Frontal cortex (tissue), 3 donors: ENCODE measurements at regions not wholly inside any gene's neighbourhood (a gene's known extent, or its start where the extent isn't known, plus 50 kb on each side); places are given as distances from the start of the nearest gene placed in this dataset.
"Not testable (repeated sequence)": the region's sequence is repeated elsewhere in the genome, so short reads cannot be mapped to it uniquely, and the experiment has no call there.

Experiments used
- DNase-seq, 2 donors: peaks; one replicate each; pipeline ENCODE4 v3.0.0; 2012; ENCODE audit warnings: low spot score in 2 of 2
- FAIRE-seq: peaks from 2 replicates; lab custom pipeline; 2012; peaks lifted over from hg19 to GRCh38; lab: Jason Lieb, UNC
- donor health status: control.
- donor health status: control.
- donor health status: control.

DNA sequence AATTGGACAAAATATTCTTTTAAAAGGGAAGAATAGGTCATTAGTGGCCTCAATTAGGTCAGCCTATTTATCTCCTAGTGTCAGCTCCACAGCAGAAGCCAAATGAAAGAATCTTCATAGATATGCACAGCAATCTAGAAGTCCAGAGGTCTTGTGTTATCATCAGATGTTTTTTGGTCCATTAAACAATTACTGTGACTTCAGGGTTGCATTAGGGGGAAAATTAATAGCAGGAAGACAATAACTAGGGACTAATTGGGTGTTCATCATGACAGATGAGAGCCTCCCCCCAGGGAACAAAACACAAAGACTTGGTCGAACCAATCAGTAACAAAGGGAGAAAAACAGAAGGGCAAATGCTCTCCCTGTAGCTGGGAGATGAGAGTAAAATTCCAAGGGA, 264.7 kb downstream of the PTH2R start:
- DNase-seq (no peak), FAIRE-seq (no peak)

DNA sequence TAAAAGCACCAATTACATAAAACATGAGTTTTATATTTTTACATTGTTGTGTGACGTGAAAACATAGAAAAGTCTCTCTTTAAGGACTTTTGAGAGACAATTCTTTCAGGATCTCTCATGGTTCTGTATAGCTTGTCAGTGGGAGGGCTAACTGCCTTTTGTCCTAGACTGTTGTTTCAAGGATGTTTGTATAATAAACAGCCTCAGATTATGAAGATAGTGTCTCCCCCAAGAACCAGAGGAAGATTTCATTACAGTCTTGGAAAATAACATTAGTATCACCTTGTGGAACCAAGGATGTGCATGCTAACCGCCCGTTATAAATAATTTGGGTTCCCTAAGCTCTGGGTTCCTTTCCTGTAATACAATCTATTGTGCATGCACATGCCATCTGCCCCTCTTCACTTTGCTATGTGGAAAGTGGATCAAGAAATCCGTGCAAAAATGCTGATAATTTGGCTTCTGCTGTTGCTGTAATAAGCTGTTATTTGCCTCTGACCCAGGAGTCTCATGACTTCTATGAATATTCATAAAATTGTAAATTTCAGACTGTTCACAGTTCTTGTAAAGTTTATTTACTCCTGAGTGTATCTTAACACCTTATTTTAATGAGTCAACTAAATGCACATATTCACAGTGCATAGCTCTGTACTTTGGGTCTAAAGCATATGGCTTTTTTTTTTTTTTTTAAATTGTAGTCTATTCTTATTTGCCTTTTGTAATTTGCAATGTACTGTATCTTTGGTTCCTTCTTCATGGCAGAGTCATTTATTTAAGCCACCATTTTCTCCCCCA, 265.5 kb downstream of the PTH2R start:
- no peak for FAIRE-seq
- DNase-seq: no peak

DNA sequence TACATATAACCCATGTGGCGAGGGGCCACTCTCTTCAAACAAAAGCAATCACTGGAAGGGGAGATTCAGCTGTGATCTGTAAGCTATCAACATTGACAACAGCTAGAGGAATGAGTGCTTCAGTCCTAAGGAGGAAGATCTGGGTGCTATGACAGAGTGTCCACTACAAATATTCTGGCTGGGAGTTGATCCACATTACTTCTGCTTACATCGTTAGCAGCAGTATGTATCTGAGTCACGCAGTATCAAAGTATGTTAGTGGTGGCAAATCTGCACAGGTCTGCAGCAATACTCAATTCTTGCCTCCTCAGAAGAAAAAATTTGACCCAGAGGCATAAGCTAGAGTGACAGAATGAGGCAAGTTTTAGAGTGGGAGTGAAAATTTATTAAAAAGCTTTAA, 267.0 kb downstream of the PTH2R start:
- FAIRE-seq (no peak), DNase-seq (no peak)

DNA sequence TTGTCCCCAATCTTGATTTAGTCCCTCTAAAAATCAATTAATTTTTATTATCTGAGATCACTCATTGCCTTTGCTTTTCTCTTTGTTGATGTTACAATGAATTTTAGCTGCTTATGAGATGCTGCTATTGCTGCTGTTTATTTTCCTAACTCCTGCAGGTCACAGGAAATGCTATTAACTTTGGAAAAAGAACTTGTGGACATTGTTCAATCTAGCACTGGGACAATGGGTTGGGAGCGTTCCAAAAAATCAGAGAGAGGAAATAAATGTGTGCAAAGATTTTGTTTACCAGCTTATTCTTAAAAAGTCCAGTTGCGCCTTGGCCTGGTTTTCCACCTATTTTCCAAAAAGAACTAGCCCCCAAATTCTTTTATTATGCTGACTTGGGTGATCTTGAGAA, 268.3 kb downstream of the PTH2R start:
- DNase-seq: no peak
- FAIRE-seq: no peak

DNA sequence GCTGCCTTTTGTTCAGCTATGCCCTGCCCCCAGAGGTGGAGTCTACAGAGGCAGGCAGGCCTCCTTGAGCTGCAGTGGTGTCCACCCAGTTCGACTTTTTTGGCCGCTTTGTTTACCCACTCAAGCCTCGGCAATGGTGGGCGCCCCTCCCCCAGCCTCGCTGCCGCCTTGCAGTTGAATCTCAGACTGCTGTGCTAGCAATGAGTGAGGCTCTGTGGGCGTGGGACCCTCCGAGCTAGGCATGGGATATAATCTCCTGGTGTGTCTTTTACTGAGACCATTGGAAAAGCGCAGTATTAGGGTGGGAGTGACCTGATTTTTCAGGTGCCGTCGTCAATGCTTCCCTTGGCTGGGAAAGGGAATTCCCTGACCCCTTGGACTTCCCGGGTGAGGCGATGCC, 279.3 kb downstream of the PTH2R start:
- not testable (repeated sequence) for FAIRE-seq

DNA sequence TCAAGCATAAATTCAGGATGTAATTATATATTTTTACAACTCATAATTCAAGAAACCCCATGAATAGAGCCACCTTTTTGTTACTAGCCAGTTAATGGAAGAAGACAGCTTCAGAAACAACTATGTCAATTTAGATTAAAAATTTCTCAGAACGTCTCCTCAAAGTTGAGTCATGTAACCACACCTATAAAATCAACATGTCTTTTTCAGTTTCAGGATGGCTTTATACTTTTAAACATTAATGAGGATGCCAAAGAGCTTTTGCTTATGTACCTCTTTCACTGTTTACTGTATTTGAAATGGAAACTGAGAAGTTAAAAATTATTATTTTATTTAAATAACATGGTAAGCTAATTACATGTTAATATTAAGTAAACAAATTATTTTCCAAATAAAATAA, 280.1 kb downstream of the PTH2R start:
- DNase-seq (no peak), FAIRE-seq (peak; percentile 58)

More for the DNA sequence above, 279.3 kb downstream of the PTH2R start:
- DNase-seq: not testable (repeated sequence)

DNA sequence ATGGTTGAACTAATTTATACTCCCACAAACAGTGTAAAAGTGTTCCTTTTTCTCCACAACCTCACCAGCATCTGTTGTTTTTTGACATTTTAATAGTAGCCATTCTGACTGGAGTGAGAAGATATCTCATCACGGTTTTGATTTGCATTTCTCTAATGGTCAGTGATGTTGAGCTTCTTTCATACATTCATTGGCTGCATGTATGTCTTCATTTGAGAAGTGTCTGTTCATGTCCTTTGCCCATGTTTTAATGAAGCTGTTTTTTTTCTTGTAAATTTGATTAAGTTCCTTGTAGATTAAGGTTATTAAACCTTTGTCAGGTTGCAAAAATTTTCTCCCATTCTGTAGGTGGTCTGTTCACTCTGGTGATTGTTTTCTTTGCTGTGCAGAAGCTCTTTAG, 281.1 kb downstream of the PTH2R start:
- FAIRE-seq, DNase-seq: not testable (repeated sequence)

DNA sequence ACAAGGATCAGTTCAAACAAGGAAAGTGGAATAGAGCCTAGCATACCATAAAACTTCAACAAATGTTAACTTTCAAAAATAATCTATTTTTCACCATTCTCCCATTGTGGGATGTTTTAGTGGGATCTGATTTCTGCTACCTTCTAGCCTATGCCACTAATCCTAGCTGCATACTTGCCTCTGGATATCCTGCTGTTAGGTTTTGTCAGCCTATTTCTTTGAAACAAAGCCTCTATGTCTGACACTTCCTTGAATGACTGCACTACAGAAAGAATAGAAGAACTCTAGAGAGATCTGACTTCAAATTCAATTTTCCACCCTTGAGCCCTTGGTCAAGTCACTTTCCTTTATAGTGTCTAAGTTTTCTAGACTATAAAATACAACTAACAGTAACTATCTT, 291.5 kb downstream of the PTH2R start:
- DNase-seq (no peak), FAIRE-seq (no peak)

DNA sequence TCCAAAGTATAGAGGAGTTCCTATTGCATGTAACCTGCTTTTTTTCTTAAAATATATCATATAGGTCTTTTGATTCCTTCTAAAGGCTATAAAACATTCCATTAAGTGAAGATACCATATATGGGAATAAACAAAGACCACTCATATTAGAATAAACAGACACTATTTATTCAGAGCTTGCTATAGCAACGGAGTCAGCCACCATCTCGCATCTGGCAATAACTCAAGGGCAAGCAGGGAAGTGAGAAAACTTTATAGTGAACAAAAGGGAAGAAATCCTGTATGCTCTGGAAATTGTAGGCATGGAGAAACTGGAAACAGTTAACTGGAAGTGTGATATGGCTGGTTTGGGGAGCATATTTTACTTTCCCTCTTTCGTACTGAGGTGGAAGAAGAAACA, 301.9 kb downstream of the PTH2R start:
- DNase-seq (no peak), FAIRE-seq (no peak)

DNA sequence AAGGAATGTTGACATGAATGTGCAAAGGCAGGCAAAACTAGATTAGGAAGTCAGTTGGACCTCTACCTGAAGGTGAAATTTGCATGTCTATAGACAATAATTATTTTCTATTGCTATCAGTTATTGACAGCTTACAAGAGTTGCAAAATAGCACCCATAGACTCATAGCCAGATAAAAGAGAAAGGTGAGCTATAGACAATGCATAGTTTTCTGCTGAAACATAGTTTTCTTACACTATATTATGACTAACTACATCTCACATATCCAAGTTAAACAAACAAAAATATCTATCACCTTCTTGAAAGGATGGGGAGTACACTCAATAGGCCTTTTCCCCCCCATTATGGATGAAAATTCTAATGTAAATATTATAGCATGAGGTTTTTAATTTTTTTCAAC, 305.0 kb downstream of the PTH2R start:
- no peak for DNase-seq
- FAIRE-seq: no peak

DNA sequence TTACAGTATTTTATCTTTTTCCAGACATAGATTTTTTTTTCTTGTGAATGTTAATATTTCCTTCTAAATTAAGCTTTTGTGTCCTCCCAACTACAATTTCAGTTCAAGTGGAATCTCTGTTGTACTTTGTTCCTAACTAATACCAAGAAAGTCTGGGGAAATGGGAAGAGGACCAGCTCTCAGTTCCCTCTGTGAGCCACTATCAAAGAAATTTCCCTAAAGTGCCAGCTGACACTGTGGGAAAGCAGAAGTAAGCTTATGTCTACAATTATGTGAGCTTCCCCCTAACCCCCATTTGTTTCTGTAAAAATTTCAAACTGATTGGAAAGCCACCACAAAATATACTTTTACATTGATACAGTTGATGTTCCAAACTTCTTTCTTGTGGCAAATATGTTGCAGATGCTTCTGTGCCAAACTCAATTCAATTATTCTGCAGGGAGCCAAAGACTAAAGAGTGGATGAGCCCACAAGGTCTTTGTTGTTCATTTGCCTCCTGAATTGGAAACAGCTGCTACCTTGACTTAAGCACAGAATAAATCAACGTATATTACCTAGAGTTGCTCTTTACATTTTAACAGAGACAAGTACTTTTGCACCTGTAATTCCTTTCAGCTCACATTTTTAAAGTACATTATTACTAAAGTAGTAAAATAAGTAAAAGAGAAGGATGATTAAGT, 306.6 kb downstream of the PTH2R start:
- FAIRE-seq: no peak
- no peak for DNase-seq

DNA sequence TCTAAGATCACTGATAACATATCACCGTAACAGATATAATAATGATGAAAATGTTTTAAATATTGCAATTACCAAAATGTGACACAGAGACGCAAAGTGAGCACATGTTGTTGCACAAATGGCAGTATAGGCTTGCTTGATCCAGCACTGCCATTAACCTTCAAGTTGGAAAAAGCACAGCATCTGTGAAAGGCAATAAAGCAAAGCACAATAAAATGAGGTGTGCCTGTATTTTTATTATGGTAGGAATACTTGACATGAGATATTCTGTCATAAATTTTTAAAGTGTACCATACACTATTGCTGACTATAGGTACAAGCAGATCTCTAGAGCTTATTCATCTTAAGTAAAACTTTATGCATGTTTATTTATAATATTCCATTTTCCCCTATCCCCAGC, 312.2 kb downstream of the PTH2R start:
- DNase-seq (no peak), FAIRE-seq (no peak)

DNA sequence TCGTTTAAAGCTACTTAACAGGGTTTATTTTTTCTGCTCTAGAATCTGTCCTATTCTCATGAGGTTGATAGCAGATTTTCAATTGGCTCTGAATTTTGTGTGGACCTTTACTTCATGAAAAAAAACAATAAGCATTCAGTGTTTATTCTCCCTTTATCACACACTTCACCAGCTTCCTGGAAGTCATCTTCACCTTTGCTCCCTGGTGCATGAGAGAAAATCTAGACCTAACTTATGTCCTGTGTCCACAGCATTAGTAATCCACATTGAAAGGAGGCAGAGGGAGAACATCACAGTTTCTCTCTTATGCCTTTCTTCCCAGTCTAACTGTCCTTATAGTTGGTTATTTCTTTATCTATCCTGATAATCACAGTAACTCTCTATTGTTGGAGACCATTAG, 316.1 kb downstream of the PTH2R start:
- no peak for DNase-seq
- no peak for FAIRE-seq

DNA sequence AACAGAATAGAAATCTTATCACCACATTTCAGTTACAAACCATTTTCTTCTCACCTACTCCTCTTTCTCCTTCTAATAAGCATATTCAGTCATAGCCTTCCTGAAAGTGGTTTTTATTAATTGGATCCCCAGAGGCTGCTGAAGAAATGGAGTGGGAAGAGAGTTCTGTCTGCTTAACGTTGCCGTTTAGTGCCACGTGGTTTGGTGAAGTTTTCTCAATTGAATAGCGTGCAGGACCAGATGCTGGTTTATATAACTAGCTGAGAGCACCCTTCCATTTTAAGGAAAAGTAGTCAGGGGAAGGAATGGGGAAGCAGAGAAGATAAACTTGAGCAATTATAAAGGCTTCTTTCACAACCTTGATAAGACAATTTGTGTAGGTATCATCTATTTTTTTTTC, 318.7 kb downstream of the PTH2R start:
- FAIRE-seq (no peak), DNase-seq (no peak)

DNA sequence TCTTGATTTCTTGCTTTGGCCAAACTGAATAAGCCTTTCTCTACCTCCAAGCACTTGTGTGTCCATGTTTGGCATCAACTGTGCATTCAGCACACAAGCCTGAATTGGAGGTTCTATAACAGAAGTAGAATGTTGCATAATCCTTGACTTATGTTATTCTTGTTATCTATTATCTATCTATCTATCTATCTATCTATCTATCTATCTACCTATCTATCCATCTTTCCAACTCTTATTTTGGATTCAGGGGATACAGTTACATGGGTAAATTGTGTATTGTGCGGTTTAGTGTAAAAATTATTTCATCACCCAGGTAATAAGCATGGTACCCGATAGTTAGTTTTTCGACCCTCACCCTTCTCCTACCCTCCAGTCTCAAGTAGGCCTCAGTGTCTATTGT, 319.6 kb downstream of the PTH2R start:
- DNase-seq: no peak

DNA sequence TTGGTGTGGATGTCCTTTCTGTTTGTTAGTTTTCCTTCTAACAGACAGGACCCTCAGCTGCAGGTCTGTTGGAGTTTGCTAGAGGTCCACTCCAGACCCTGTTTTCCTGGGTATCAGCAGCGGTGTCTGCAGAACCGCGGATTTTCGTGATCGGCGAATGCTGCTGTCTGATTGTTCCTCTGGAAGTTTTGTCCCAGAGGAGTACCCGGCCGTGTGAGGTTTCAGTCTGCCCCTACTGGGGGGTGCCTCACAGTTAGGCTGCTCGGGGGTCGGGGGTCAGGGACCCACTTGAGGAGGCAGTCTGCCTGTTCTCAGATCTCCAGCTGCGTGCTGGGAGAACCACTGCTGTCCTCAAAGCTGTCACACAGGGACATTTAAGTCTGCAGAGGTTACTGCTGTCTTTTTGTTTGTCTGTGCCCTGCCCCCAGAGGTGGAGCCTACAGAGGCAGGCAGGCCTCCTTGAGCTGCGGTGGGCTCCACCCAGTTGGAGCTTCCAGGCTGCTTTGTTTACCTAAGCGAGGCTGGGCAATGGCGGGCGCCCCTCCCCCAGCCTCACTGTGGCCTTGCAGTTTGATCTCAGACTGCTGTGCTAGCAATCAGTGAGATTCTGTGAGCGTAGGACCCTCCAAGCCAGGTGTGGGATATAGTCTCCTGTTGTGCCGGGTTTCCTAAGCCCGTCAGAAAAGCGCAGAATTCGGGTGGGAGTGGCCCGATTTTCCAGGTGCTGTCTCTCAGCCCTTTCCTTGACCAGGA, 345.2 kb downstream of the PTH2R start:
- not testable (repeated sequence) for FAIRE-seq, DNase-seq

More for the DNA sequence above, 319.6 kb downstream of the PTH2R start:
- FAIRE-seq: no peak

DNA sequence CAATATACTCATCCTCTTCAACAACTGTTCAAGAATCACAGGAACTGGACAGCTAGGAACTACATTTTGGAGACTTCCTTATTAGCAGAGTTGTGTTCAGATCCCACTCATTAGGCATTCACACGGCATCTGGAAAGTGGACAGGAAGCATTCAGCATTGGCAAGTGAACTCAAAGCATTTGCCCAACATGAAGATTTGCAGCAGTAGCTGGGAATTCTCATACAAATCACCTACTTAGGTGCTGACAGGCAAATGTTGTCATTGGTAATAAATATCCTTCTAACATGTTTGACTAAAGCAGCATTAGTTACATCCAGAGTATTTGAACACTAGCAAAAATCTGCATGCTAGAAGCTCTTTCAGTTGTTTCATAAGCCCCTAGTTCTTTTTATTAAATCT, 350.8 kb downstream of the PTH2R start:
- no peak for FAIRE-seq
- DNase-seq: no peak

DNA sequence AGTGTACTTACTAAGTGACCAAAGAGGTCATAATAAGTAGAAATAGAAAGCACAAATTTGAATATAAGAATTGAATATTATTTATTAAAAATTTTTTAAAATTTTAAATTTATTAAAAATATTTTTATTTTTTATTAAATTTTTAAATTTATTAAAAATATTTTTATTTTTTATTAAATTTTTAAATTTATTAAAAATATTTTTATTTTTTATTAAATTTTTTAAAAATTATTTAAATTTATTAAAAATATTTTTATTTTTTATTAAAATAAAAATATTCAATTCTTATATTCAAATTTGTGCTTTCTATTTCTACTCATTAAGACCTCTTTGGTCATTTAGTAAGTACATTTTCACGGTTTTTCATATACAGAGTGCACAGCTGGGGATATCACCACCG, 366.5 kb downstream of the PTH2R start:
- peak; percentile 98 for FAIRE-seq
- not testable (repeated sequence) for DNase-seq

DNA sequence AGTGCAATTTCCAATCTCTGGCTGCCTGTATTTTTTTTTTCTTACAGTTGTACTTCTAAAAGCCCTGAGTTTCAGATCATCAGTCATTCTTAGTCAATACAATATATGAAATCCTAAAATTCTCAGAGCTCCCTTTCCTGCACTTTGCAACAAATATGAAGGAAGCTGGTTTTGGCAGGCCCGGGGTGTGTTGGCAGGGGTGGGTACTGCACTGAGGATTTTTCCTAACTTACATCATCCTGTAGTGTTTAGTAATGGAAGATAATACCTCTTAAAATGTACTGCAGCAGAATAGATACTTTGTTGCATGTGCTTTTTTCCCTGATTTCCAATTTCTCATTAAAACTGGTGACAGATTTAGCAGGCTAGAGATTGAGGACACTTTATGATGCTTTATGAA, 374.6 kb downstream of the PTH2R start:
- DNase-seq (no peak), FAIRE-seq (no peak)

DNA sequence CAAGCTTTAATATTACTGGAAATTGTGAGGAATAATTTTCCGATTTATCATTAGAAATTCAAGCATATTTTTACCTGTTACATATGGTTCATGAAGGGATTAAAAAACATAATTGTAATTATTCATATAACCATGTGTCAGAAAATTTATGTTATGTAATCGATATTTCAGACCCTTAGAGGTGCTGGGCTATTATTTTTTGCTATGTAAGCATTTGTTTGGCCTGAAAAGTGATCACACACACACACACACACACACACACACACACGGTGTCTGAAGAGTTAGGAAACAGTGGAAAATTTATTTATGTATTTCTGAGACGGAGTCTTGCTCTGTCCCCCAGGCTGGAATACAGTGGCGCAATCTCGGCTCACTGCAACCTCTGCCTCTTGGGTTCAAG, 375.5 kb downstream of the PTH2R start:
- FAIRE-seq (no peak), DNase-seq (no peak)

DNA sequence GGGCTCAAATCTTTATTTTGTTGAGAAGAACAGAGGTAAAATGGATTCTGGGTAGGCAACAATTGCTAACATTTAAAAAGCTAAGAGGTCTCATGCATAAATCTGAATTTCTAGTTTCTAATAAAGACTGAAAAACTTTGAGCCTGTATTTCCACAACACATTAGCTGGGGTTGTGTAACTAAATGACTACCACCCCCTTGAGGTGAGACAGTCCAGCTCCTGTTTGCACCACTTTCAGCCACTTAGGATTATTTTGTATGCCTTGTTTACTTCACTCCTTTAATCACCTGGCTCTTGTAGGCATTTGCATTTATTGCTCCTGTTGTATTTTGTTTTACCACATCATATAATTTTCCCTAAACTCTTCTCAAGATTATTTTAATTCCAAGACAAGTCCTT, 376.6 kb downstream of the PTH2R start:
- DNase-seq: no peak
- FAIRE-seq: no peak
